H1 (cell line): ENCODE measurements at regions not wholly inside any gene's neighbourhood (a gene's known extent, or its start where the extent isn't known, plus 50 kb on each side); places are given as distances from the start of the nearest gene placed in this dataset.

Source experiments
- CTCF ChIA-PET: fragments of 300-600 bp; sonication (Branson Sonifier 250); formaldehyde crosslinking; loops from one replicate; lab custom pipeline; 2021; ENCODE audit not compliant: partially characterized antibody; lab: Charles Lee
- POLR2A ChIA-PET: fragments of 300-600 bp; sonication (Branson Sonifier 250); formaldehyde crosslinking; loops from one replicate; lab custom pipeline; 2021; ENCODE audit warnings: inconsistent platforms; ENCODE audit not compliant: partially characterized antibody; lab: Charles Lee
- DNase-seq, 2 experiments: peaks; one replicate each; pipeline versions ENCODE4 v3.0.0 to v3.0.0-alpha.2; 2010 to 2022; ENCODE audit warnings: low spot score in 2 of 2, low read depth in 1 of 2, mixed read lengths in 1 of 2
- FAIRE-seq: peaks from 2 replicates; lab custom pipeline; 2011; peaks lifted over from hg19 to GRCh38; lab: Jason Lieb, UNC
- H2AFZ ChIP-seq: 2 replicates; pipeline ENCODE4 v1.8.1; 2012; ENCODE audit warnings: low read length, inconsistent platforms
- H2AK5ac ChIP-seq: 2 replicates; pipeline ENCODE4 v1.6.1; 2013; ENCODE audit warnings: low read depth, low read length
- H2BK120ac ChIP-seq: replicated peaks from 2 replicates; pipeline ENCODE3; 2013; ENCODE audit warnings: low read depth, low read length, inconsistent platforms
- H2BK12ac ChIP-seq: 2 replicates; pipeline ENCODE4 v1.6.1; 2013; ENCODE audit warnings: low read depth, low read length
- H2BK15ac ChIP-seq: 2 replicates; pipeline ENCODE4 v1.6.1; 2013; ENCODE audit warnings: low read length
- H2BK20ac ChIP-seq: 2 replicates; pipeline ENCODE4 v1.6.1; 2013; ENCODE audit warnings: low read length
- H2BK5ac ChIP-seq: 2 replicates; pipeline ENCODE4 v1.6.1; 2013; ENCODE audit warnings: low read depth, low read length
- H3K14ac ChIP-seq: 2 replicates; pipeline ENCODE4 v1.6.1; 2013; ENCODE audit warnings: inconsistent platforms; ENCODE audit not compliant: insufficient read length
- H3K18ac ChIP-seq: 2 replicates; pipeline ENCODE4 v1.6.1; 2013; ENCODE audit warnings: low read length; ENCODE audit errors: extremely low read depth
- H3K23ac ChIP-seq: 2 replicates; pipeline ENCODE4 v1.6.1; 2013; ENCODE audit warnings: inconsistent platforms; ENCODE audit not compliant: insufficient read length
- H3K23me2 ChIP-seq: 2 replicates; pipeline ENCODE4 v1.6.1; 2013; ENCODE audit warnings: low read depth, low read length
- H3K27ac ChIP-seq: 2 replicates; pipeline ENCODE4 v1.6.1; 2011; ENCODE audit warnings: low read depth, low read length, inconsistent platforms
- H3K27me3 ChIP-seq, 4 experiments: replicated peaks in 1 of 4; 1 replicate in 1 of 4; 2 replicates in 3 of 4; pipeline versions ENCODE4 v1.6.1 to v1.8.1; 2011 to 2013; ENCODE audit warnings: low read length in 3 of 4, mild to moderate bottlenecking in 3 of 4, inconsistent platforms in 2 of 4, mixed read lengths in 2 of 4, moderate library complexity in 1 of 4; ENCODE audit not compliant: control insufficient read depth in 3 of 4, insufficient read depth in 3 of 4; ENCODE audit errors: extremely low read depth in 1 of 4
- H3K36me3 ChIP-seq, 4 experiments: 2 replicates each; pipeline versions ENCODE4 v1.6.1 to v1.8.1; 2011 to 2013; ENCODE audit warnings: mild to moderate bottlenecking in 4 of 4, low read length in 3 of 4, moderate library complexity in 2 of 4, control low read depth in 1 of 4, inconsistent platforms in 1 of 4; ENCODE audit not compliant: insufficient read depth in 4 of 4, control insufficient read depth in 2 of 4
- H3K4ac ChIP-seq: replicated peaks from 2 replicates; pipeline ENCODE3; 2013; ENCODE audit warnings: low read length, low read depth, mixed read lengths, inconsistent platforms; ENCODE audit not compliant: insufficient read length
- H3K4me1 ChIP-seq, 4 experiments: replicated peaks in 1 of 4; 1 replicate in 1 of 4; 2 replicates in 3 of 4; pipeline versions ENCODE4 v1.6.1 to v1.8.1; 2011 to 2013; ENCODE audit warnings: low read length in 3 of 4, inconsistent platforms in 2 of 4, mixed read lengths in 1 of 4; ENCODE audit not compliant: insufficient read depth in 4 of 4, control insufficient read depth in 3 of 4
- H3K4me2 ChIP-seq, 2 experiments: 2 replicates each; pipeline versions ENCODE4 v1.6.1 to v1.8.1; 2011 to 2013; ENCODE audit warnings: low read depth in 2 of 2, low read length in 2 of 2, control low read depth in 1 of 2, inconsistent platforms in 1 of 2, mild to moderate bottlenecking in 1 of 2; ENCODE audit not compliant: insufficient read depth in 1 of 2
- H3K4me3 ChIP-seq, 4 experiments: fragments of 200-600, 300-600 bp in 1 of 4; sonication (generic), shearing (Covaris generic), sonication (Bioruptor Twin) in 1 of 4; 2 replicates each; pipeline versions ENCODE4 v1.5.1 to v1.8.1; 2011 to 2016; ENCODE audit warnings: low read length in 4 of 4, low read depth in 3 of 4, control low read depth in 2 of 4, inconsistent platforms in 2 of 4, mild to moderate bottlenecking in 2 of 4, mixed read lengths in 1 of 4, moderate library complexity in 1 of 4; ENCODE audit not compliant: insufficient read depth in 2 of 4; ENCODE audit errors: extremely low read depth in 1 of 4
- H3K56ac ChIP-seq: replicated peaks from 2 replicates; pipeline ENCODE3; 2013; ENCODE audit warnings: low read depth, mild to moderate bottlenecking, mixed read lengths, low read length, inconsistent platforms; ENCODE audit not compliant: insufficient read length
- H3K79me1 ChIP-seq: 2 replicates; pipeline ENCODE4 v1.6.1; 2013; ENCODE audit warnings: low read depth, low read length, control low read depth
- H3K79me2 ChIP-seq, 2 experiments: 2 replicates each; pipeline versions ENCODE4 v1.6.1 to v1.8.1; 2012 to 2013; ENCODE audit warnings: low read length in 2 of 2, mild to moderate bottlenecking in 2 of 2, inconsistent platforms in 1 of 2; ENCODE audit not compliant: insufficient read depth in 2 of 2, control insufficient read depth in 1 of 2
- H3K9ac ChIP-seq, 4 experiments: replicated peaks in 1 of 4; 1 replicate in 1 of 4; 2 replicates in 3 of 4; pipeline versions ENCODE4 v1.6.1 to v1.8.1; 2011 to 2013; ENCODE audit warnings: low read depth in 3 of 4, low read length in 3 of 4, control low read depth in 2 of 4, mild to moderate bottlenecking in 2 of 4, moderate library complexity in 2 of 4, inconsistent platforms in 1 of 4; ENCODE audit errors: extremely low read depth in 1 of 4
- H3K9me3 ChIP-seq, 2 experiments: 2 replicates each; pipeline versions ENCODE4 v1.6.1 to v1.8.1; 2012 to 2013; ENCODE audit warnings: mild to moderate bottlenecking in 2 of 2, moderate library complexity in 2 of 2, control low read depth in 1 of 2, inconsistent platforms in 1 of 2, low read depth in 1 of 2, low read length in 1 of 2, mixed read lengths in 1 of 2; ENCODE audit not compliant: insufficient read depth in 2 of 2
- H4K20me1 ChIP-seq, 2 experiments: replicated peaks in 1 of 2; 2 replicates each; pipeline versions ENCODE3 to v1.8.1; 2011 to 2013; ENCODE audit warnings: inconsistent platforms in 2 of 2, low read length in 2 of 2, mild to moderate bottlenecking in 1 of 2; ENCODE audit not compliant: insufficient read depth in 2 of 2, control insufficient read depth in 1 of 2
- H4K5ac ChIP-seq: 2 replicates; pipeline ENCODE4 v1.6.1; 2013; ENCODE audit warnings: low read length, low read depth, mixed read lengths, inconsistent platforms; ENCODE audit not compliant: insufficient read length
- H4K8ac ChIP-seq: 2 replicates; pipeline ENCODE4 v1.8.0; 2013; ENCODE audit warnings: mild to moderate bottlenecking, moderate library complexity, low read length, inconsistent platforms; ENCODE audit not compliant: insufficient read depth; ENCODE audit errors: extremely low read depth
- H4K91ac ChIP-seq: replicated peaks from 2 replicates; pipeline ENCODE3; 2013; ENCODE audit warnings: low read length, mixed read lengths, inconsistent platforms; ENCODE audit not compliant: insufficient read length
- ASH2L ChIP-seq: fragments of 200-600, 300-600 bp; sonication (generic); IDR thresholded peaks from one replicate; pipeline ENCODE4 v1.7.1; 2017; ENCODE audit warnings: low read length
- CBX8 ChIP-seq: fragments of 300-800, 300-1000 bp; sonication (generic); IDR thresholded peaks from 2 replicates; pipeline ENCODE4 v1.7.1; 2016; ENCODE audit warnings: low read depth, low read length, borderline replicate concordance
- CEBPB ChIP-seq: IDR thresholded peaks from 2 replicates; pipeline ENCODE4 v1.6.1; 2012; ENCODE audit warnings: low read depth, low read length
- CHD1 ChIP-seq: IDR thresholded peaks from 2 replicates; pipeline ENCODE4 v1.6.1; 2012; ENCODE audit warnings: low read depth, low read length, improper control_type of control experiment
- E2F6 ChIP-seq: IDR thresholded peaks from 2 replicates; pipeline ENCODE4 v1.6.1; 2012; ENCODE audit warnings: inconsistent platforms
- GABPA ChIP-seq: IDR thresholded peaks from 2 replicates; pipeline ENCODE4 v1.6.1; 2011; ENCODE audit warnings: mild to moderate bottlenecking, low read length, moderate library complexity, borderline replicate concordance; ENCODE audit not compliant: insufficient read depth
- HDAC6 ChIP-seq: IDR thresholded peaks from one replicate; pipeline ENCODE4 v1.7.1; 2012; ENCODE audit warnings: low read depth, mild to moderate bottlenecking, inconsistent platforms, low read length, moderate library complexity
- JUN ChIP-seq: IDR thresholded peaks from 2 replicates; pipeline ENCODE4 v1.6.1; 2011; ENCODE audit warnings: low read depth, mild to moderate bottlenecking, improper control_type of control experiment, low read length
- KDM5A ChIP-seq: fragments of 200-600 bp; IDR thresholded peaks from 2 replicates; pipeline ENCODE4 v1.7.1; 2012; ENCODE audit warnings: mild to moderate bottlenecking, low read length, inconsistent platforms, mixed read lengths
- POLR2AphosphoS5 ChIP-seq: IDR thresholded peaks from 2 replicates; pipeline ENCODE4 v1.6.1; 2011; ENCODE audit warnings: low read depth, low read length
- RAD21 ChIP-seq, 2 experiments: IDR thresholded peaks in 1 of 2; conservative IDR thresholded peaks in 1 of 2; 2 replicates each; pipeline ENCODE4 v1.6.1; 2011; ENCODE audit warnings: low read depth in 2 of 2, low read length in 2 of 2, improper control_type of control experiment in 1 of 2, inconsistent platforms in 1 of 2, mild to moderate bottlenecking in 1 of 2, moderate library complexity in 1 of 2
- SIRT6 ChIP-seq: IDR thresholded peaks from one replicate; pipeline ENCODE4 v1.7.1; 2012; ENCODE audit warnings: low read length, inconsistent platforms
- SP1 ChIP-seq: IDR thresholded peaks from 2 replicates; pipeline ENCODE4 v1.6.1; 2011; ENCODE audit warnings: low read depth, low read length
- TBP ChIP-seq: IDR thresholded peaks from 2 replicates; pipeline ENCODE4 v1.6.1; 2011; ENCODE audit warnings: low read depth, low read length, improper control_type of control experiment
- YY1 ChIP-seq: IDR thresholded peaks from 2 replicates; pipeline ENCODE4 v1.6.1; 2011; ENCODE audit warnings: low read depth, mild to moderate bottlenecking, low read length
- WGBS, 2 experiments: shearing (Covaris generic) in 1 of 2; methylation state at CpG; one replicate each; pipeline versions ENCODE4 v1.1.6 to v1.1.7; 2013 to 2015; ENCODE audit warnings: low lambda C conversion rate in 2 of 2, mixed read lengths in 2 of 2, inconsistent platforms in 1 of 2, low coverage in 1 of 2, missing lambda C conversion rate in 1 of 2; ENCODE audit not compliant: insufficient replicate concordance in 2 of 2, insufficient coverage in 1 of 2, insufficient read length in 1 of 2; ENCODE audit errors: extremely low coverage in 1 of 2, missing lambda C conversion rate in 1 of 2; 5-methylcytosine and 5-hydroxymethylcytosine counted together

GRCh38 chr6:100952006-100952405, 70.9 kb upstream of the ASCC3 start:
- Histone ChIP-seq H2BK15ac (no peak overlapping the region), H3K36me3 (no peaks in the 10 kb centered on the region), H3K27me3 (no peaks in the 10 kb centered on the region), H2AK5ac (no peak overlapping the region), H3K4ac (no peak overlapping the region), H2BK120ac (no peak overlapping the region), H3K79me1 (no peaks in the 10 kb centered on the region), H3K23me2 (no peaks in the 10 kb centered on the region), H3K27ac (no peak overlapping the region), H3K4me2 (no peak overlapping the region), H4K91ac (no peak overlapping the region), H3K18ac (no peak overlapping the region), H3K9me3 (0 out of 4 replicates have a peak, but pooled peaks cover 0 to 5% of the 10 kb centered on the region in 2 experiments), H2AFZ (no peak overlapping the region), H4K20me1 (no peaks in the 10 kb centered on the region), H3K14ac (no peak overlapping the region), H3K79me2 (no peaks in the 10 kb centered on the region), H2BK20ac (no peak overlapping the region), H4K8ac (no peak overlapping the region), H3K9ac (no peak overlapping the region), H2BK12ac (no peak overlapping the region), H3K23ac (no peak overlapping the region), H4K5ac (no peak overlapping the region), H3K4me1 (no peaks in the 10 kb centered on the region), H3K56ac (no peak overlapping the region), H2BK5ac (no peak overlapping the region), H3K4me3 (no peak overlapping the region)
- ChIA-PET POLR2A (no interaction called here), CTCF (no interaction called here)
- 86% methylated on average over 9 of the region's 9 CpGs; no CpG with 5 or more reads in 1 of the 2 experiments for WGBS, 2 experiments
- FAIRE-seq = no peak
- DNase-seq = no peak
- no peak for TF ChIP-seq CEBPB
- TF ChIP-seq HDAC6 = no peak
- no peak for TF ChIP-seq RAD21 (IDR thresholded peaks at IDR 0.05 in 1 of 2, conservative IDR thresholded peaks at IDR 0.05 in 1 of 2; ENCODE audit: low read depth in 2 of 2, low read length in 2 of 2)
- TF ChIP-seq YY1 = no peak
- no peak for TF ChIP-seq ASH2L
- TF ChIP-seq SIRT6 = no peak
- TF ChIP-seq CHD1 = no peak
- no peak for TF ChIP-seq CBX8
- no peak for TF ChIP-seq SP1
- no peak for TF ChIP-seq JUN
- TF ChIP-seq GABPA = no peak
- TF ChIP-seq TBP = no peak
- no peak for TF ChIP-seq KDM5A
- TF ChIP-seq E2F6 = no peak
- TF ChIP-seq POLR2AphosphoS5 = no peak
